H54 (cell line): ENCODE measurements at regions not wholly inside any gene's neighbourhood (a gene's known extent, or its start where the extent isn't known, plus 50 kb on each side); places are given as distances from the start of the nearest gene placed in this dataset.

Experiments used
- DNase-seq: peaks from one replicate; pipeline ENCODE4 v3.0.0; 2011; ENCODE audit warnings: low spot score, mixed read lengths; ENCODE audit not compliant: insufficient read length
- FAIRE-seq: peaks from 3 replicates; lab custom pipeline; 2011; peaks lifted over from hg19 to GRCh38; lab: Jason Lieb, UNC
- POLR2A ChIP-seq: IDR thresholded peaks from 2 replicates; pipeline ENCODE4 v1.6.1; 2011; ENCODE audit warnings: low read depth, mild to moderate bottlenecking, low read length

- no peak for TF ChIP-seq POLR2A
- no peak for FAIRE-seq
- DNase-seq: no peak
These were observed 529.8 kb upstream of the IGFBP3 start for GRCh38 chr7:46450886-46451285.

DNA sequence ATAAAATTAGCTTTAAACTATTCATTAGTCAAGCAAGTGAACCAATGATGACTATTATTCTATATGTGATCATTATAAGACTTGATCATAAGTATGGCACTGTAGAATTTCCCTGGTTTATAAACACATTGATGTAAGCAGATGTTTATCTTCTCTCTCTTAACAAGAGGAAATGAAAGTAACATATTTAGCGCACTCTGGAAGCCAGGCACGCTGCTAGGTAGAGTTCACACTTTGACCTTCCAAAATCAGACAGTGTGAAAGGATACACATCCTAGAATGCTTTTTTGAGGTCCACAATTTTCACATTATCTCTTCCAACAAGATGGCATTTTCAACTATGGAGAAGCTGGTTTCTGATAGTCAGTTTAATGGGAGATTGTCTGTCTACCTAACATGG lies 529.4 kb upstream of the IGFBP3 start:
- TF ChIP-seq POLR2A: no peak
- no peak for DNase-seq
- no peak for FAIRE-seq

GRCh38 chr7:46449743-46450142 lies 528.7 kb upstream of the IGFBP3 start:
- DNase-seq: no peak
- no peak for FAIRE-seq
- no peak for TF ChIP-seq POLR2A

GRCh38 chr7:46448478-46448877 lies 527.4 kb upstream of the IGFBP3 start:
- DNase-seq (no peak), FAIRE-seq (no peak)
- no peak for TF ChIP-seq POLR2A

DNA sequence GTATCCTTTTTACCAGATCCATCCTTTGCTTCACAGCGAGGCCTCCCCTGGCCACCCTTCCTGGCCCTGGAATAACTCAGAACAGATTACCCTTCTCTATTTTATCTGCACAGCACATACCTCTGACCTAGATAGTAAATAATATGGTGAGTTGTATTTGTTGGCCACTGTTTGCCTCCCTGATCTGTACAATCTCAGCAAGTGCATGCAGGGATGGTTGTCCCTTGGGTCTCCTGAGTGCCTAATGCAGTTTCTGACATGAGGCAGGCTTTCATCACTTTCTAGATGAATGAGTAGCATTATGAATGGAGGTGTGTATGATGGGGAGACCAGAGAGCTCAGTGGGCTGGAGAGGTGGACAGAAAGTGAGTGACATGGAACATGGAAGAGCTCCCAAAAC lies 525.1 kb upstream of the IGFBP3 start:
- DNase-seq (no peak), FAIRE-seq (no peak)
- TF ChIP-seq POLR2A: no peak

DNA sequence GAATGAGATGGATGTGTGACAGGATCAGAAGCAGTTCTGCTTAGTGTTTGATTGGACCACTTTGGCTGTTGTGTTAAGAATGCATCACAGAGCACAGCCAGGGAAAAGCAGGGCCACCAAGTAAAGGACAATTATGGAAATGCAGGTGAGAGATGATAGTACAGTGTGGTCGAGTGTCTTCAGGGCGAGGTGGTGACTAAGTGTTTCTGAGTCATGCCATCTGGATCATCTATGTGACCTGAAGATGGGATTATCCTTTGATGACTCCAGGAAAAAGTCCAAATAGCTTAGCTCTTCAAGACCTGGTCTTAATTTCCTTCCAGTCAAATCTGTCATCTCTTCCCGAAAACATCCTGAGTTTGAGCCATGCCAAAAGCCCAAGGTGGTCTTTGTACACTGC lies 523.2 kb upstream of the IGFBP3 start:
- TF ChIP-seq POLR2A: no peak
- DNase-seq: no peak
- no peak for FAIRE-seq

DNA sequence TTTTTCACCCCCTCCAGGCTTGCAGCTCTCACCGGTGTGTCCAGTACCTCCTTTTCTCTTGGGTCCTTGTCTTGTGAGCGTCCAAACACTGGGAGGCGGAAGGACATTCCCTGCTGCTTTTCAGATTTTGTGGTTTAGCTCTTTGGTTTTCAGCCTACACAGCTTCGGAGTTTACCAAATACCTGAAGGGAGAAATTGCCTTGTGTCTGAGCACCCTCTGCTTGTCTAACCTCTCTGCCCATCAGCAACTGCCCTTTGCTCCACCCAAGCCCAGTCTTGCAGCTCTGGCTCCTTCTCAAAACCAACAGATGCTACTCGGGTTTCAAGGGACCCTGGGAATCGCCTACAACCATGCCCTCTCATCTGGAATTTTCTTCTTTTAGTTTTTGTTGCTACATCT lies 519.1 kb upstream of the IGFBP3 start:
- FAIRE-seq: no peak
- no peak for TF ChIP-seq POLR2A
- no peak for DNase-seq

- no peak for TF ChIP-seq POLR2A
- DNase-seq (no peak), FAIRE-seq (no peak)
These were observed 511.6 kb upstream of the IGFBP3 start for GRCh38 chr7:46432708-46433107.

- TF ChIP-seq POLR2A: no peak
- FAIRE-seq: no peak
- no peak for DNase-seq
These were observed 507.2 kb upstream of the IGFBP3 start for GRCh38 chr7:46428295-46428694.

- FAIRE-seq (no peak), DNase-seq (no peak)
- no peak for TF ChIP-seq POLR2A
These were observed 503.9 kb upstream of the IGFBP3 start for GRCh38 chr7:46424934-46425333.

DNA sequence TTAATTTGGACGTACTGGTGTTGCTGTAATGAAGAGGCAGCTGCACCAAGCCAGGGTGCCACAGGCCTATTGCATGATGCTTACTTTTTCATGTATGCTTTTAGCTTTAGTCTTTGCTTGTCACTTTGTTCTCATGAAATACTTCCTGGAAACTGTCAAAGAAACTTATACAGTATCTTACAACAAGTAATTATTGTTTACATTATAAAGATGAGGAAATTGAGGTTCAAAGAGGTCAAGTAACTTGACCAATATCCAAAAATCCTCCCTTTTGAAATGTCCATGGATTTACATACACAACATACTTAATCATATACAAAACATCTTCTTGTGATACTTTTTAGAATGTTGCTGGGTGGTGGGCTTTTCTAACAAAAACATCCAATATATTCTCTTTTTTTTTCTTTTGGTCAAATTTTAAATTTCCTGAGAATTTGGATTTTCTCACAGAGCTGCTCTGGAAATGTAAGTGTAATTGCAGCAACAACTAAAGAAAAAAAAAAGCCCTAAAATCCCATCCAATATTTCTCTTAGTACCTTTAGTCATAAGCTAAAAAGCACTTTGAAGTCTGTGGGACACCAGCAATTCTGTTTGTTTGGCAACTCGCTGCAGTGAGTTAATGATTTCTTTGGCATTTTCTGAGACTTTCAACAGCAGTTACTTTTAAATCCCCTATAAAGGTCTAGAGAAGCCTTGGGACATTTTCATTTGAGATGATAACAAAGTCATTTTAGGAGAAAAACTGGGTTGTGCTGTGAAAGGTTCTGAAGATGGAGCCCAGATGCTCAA lies 500.6 kb upstream of the IGFBP3 start:
- DNase-seq (no peak), FAIRE-seq (no peak)
- no peak for TF ChIP-seq POLR2A

DNA sequence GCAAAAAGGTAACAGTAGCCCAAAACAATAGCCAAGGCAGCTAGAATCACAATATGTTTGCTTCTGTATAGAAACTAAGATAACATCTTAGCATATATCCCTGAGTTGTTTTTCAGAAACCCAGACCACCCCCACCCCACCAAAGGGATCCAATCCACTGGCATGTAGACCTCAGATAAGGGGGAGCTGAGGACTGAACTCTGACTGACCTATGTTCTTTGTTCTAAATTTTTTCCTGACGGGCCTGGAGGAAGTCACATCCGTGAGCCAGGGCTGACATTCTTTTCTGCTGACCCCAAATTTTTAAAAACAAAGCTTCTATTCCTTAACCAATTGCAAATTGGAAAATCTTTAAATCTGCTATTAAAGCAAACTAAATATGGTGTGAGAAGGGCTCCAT lies 493.9 kb upstream of the IGFBP3 start:
- no peak for FAIRE-seq
- no peak for TF ChIP-seq POLR2A
- no peak for DNase-seq

GRCh38 chr7:46411236-46411635 lies 490.2 kb upstream of the IGFBP3 start:
- FAIRE-seq (no peak), DNase-seq (no peak)
- no peak for TF ChIP-seq POLR2A

DNA sequence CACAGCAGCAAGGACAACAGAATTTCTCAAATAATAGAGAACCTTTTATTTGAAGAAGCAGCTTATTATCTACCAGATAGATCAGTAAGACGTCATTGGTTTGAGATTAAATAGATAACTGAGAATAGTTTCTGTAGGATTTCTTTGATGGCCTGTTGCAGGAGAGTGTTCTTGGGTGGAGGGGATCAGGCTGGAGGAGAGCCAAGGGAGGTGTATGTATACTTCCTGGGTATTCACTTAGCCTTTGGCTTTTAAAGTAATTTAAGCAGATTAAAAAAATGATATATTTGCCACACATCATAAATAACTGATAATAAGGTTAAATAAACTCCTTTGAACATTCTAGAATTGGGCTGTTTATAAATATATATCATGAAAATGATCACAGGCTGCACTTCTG lies 486.1 kb upstream of the IGFBP3 start:
- FAIRE-seq (no peak), DNase-seq (no peak)
- TF ChIP-seq POLR2A: no peak

- TF ChIP-seq POLR2A: no peak
- DNase-seq (no peak), FAIRE-seq (no peak)
These were observed 476.5 kb upstream of the IGFBP3 start for GRCh38 chr7:46397591-46397990.
